H1 (cell line): ENCODE measurements at regions not wholly inside any gene's neighbourhood (a gene's known extent, or its start where the extent isn't known, plus 50 kb on each side); places are given as distances from the start of the nearest gene placed in this dataset.

Experiments
- ASH2L ChIP-seq: fragments of 200-600, 300-600 bp; sonication (generic); IDR thresholded peaks from one replicate; pipeline ENCODE4 v1.7.1; 2017; ENCODE audit warnings: low read length
- ATF3 ChIP-seq: IDR thresholded peaks from 2 replicates; pipeline ENCODE4 v1.6.1; 2011; ENCODE audit warnings: low read depth, mild to moderate bottlenecking, low read length; ENCODE audit not compliant: insufficient read depth
- CHD2 ChIP-seq: IDR thresholded peaks from 2 replicates; pipeline ENCODE4 v1.6.1; 2012; ENCODE audit warnings: low read length, improper control_type of control experiment
- CREB1 ChIP-seq: IDR thresholded peaks from 2 replicates; pipeline ENCODE4 v1.6.1; 2012; ENCODE audit warnings: inconsistent platforms
- MAFK ChIP-seq: IDR thresholded peaks from 2 replicates; pipeline ENCODE4 v1.6.1; 2012; ENCODE audit warnings: low read depth, mild to moderate bottlenecking, improper control_type of control experiment, low read length
- NRF1 ChIP-seq: IDR thresholded peaks from 2 replicates; pipeline ENCODE4 v1.6.1; 2011; ENCODE audit warnings: mild to moderate bottlenecking, low read depth, low read length, improper control_type of control experiment
- PHF8 ChIP-seq: fragments of 200-600 bp; sonication (generic); conservative IDR thresholded peaks from 2 replicates; pipeline ENCODE4 v1.7.1; 2012; ENCODE audit warnings: low read depth, mild to moderate bottlenecking, inconsistent platforms, low read length, moderate library complexity
- POU5F1 ChIP-seq: IDR thresholded peaks from 2 replicates; pipeline ENCODE4 v1.6.1; 2011; ENCODE audit warnings: low read depth, mild to moderate bottlenecking, low read length, moderate library complexity
- SIX5 ChIP-seq: IDR thresholded peaks from 2 replicates; pipeline ENCODE4 v1.6.1; 2011; ENCODE audit warnings: mild to moderate bottlenecking, low read depth, low read length
- SP1 ChIP-seq: IDR thresholded peaks from 2 replicates; pipeline ENCODE4 v1.6.1; 2011; ENCODE audit warnings: low read depth, low read length
- TBP ChIP-seq: IDR thresholded peaks from 2 replicates; pipeline ENCODE4 v1.6.1; 2011; ENCODE audit warnings: low read depth, low read length, improper control_type of control experiment
- TEAD4 ChIP-seq: IDR thresholded peaks from 2 replicates; pipeline ENCODE4 v1.6.1; 2012; ENCODE audit warnings: low read depth, low read length, inconsistent platforms, mixed read lengths

- TF ChIP-seq ATF3 (no peak), POU5F1 (no peak), CHD2 (no peak), NRF1 (no peak), MAFK (no peak), TBP (no peak), TEAD4 (no peak), CREB1 (no peak), SP1 (no peak), SIX5 (no peak), ASH2L (no peak), PHF8 (no peak)
These were observed 1236.5 kb upstream of the TENM3 start (continued) for GRCh38 chr4:181006499-181007260.
